Spleen (tissue), 11 donors: ENCODE measurements at regions not wholly inside any gene's neighbourhood (a gene's known extent, or its start where the extent isn't known, plus 50 kb on each side); places are given as distances from the start of the nearest gene placed in this dataset.

Experiments
- DNase-seq: peaks from one replicate; pipeline ENCODE4 v3.0.0-alpha.2; 2020
- H3K27ac ChIP-seq, 8 donors: fragments of 200-600 bp; sonication (generic) in 7 of 8; 1 replicate in 4 of 8; 2 replicates in 4 of 8; pipeline versions ENCODE4 v1.5.0 to v1.8.0; 2016 to 2021; ENCODE audit warnings: inconsistent platforms in 4 of 8, mild to moderate bottlenecking in 4 of 8, moderate library complexity in 1 of 8
- H3K27me3 ChIP-seq, 7 donors: fragments of 200-600 bp; sonication (generic) in 6 of 7; replicated peaks in 1 of 7; 1 replicate in 4 of 7; 2 replicates in 3 of 7; pipeline versions ENCODE4 v1.5.0 to v1.8.0; 2016 to 2021; ENCODE audit warnings: inconsistent platforms in 3 of 7, mild to moderate bottlenecking in 1 of 7
- H3K36me3 ChIP-seq, 6 donors: fragments of 200-600 bp; sonication (generic) in 5 of 6; 1 replicate in 4 of 6; 2 replicates in 2 of 6; pipeline versions ENCODE4 v1.5.0 to v1.8.0; 2016 to 2021; ENCODE audit warnings: inconsistent platforms in 2 of 6
- H3K4me1 ChIP-seq, 6 donors: fragments of 200-600 bp; sonication (generic) in 5 of 6; 1 replicate in 3 of 6; 2 replicates in 3 of 6; pipeline versions ENCODE4 v1.5.0 to v1.8.0; 2016 to 2021; ENCODE audit warnings: inconsistent platforms in 3 of 6
- H3K4me3 ChIP-seq, 8 donors: fragments of 200-600 bp; sonication (generic) in 7 of 8; 1 replicate in 4 of 8; 2 replicates in 4 of 8; pipeline versions ENCODE4 v1.5.0 to v1.8.0; 2016 to 2021; ENCODE audit warnings: inconsistent platforms in 4 of 8, mild to moderate bottlenecking in 4 of 8, moderate library complexity in 2 of 8
- H3K9me3 ChIP-seq, 8 donors: fragments of 200-600 bp; sonication (generic) in 7 of 8; 1 replicate in 4 of 8; 2 replicates in 4 of 8; pipeline versions ENCODE4 v1.5.0 to v1.8.0; 2016 to 2021; ENCODE audit warnings: inconsistent platforms in 4 of 8
- CTCF ChIP-seq, 11 experiments: fragments of 200-600 bp in 7 of 11; fragments of 450-650 bp in 4 of 11; sonication (generic) in 4 of 11; IDR thresholded peaks in 8 of 11; conservative IDR thresholded peaks in 3 of 11; 1 replicate in 7 of 11; 2 replicates in 4 of 11; pipeline versions ENCODE4 v1.4.0 to v1.8.0; 2016 to 2021; ENCODE audit warnings: antibody characterized with exemption in 11 of 11, inconsistent platforms in 4 of 11, mild to moderate bottlenecking in 1 of 11
- POLR2A ChIP-seq, 3 donors: fragments of 450-650 bp; IDR thresholded peaks; one replicate each; pipeline ENCODE4 v1.5.1; 2017; ENCODE audit warnings: antibody characterized with exemption in 3 of 3, mild to moderate bottlenecking in 1 of 3
- POLR2AphosphoS5 ChIP-seq, 3 donors: sonication (generic); formaldehyde crosslinking; IDR thresholded peaks; one replicate each; pipeline ENCODE4 v1.5.1; 2017; ENCODE audit warnings: antibody characterized with exemption in 3 of 3
- WGBS, 5 donors: extraction: QIAGEN DNeasy Blood & Tissue Kit in 3 of 5; methylation state at CpG; one replicate each; pipeline versions ENCODE4 v1.1.5 to v1.1.7; 2013 to 2018; 5-methylcytosine and 5-hydroxymethylcytosine counted together
- intact Hi-C: fragments of 100-400 bp; cut with DNase I; formaldehyde crosslinking; loops from one replicate; pipeline ENCODE4 v1.15.0; 2023; ENCODE audit warnings: low total_unique reads
- donor health status: healthy with polysubstance abuse.
- donor health status: DM: no; HTN: no; CAD: no; lungs with moderate emphysema.
- donor health status: DM: no; HTN: no; CAD: no.
- donor health status: Bipolar disorder and iron deficiency.
- donor health status: healthy.
- donor health status: DM: no; HTN: no; CAD: no.
- donor health status: DM: yes; HTN: yes; CAD: no.

- DNase-seq = no peak
- Histone ChIP-seq H3K36me3 (no peaks in the 10 kb centered on the region), H3K27me3 (no peaks in the 10 kb centered on the region), H3K4me3 (no peak overlapping the region), H3K27ac (no peak overlapping the region), H3K4me1 (no peaks in the 10 kb centered on the region), H3K9me3 (peaks cover 0 to 42% (median 16%) of the 10 kb centered on the region in 8 donors)
- intact Hi-C loops = no loop called here
- TF ChIP-seq POLR2A (IDR thresholded peaks at IDR 0.05) (no peak), CTCF (IDR thresholded peaks at IDR 0.05 in 8 of 11, conservative IDR thresholded peaks at IDR 0.05 in 3 of 11) (no peak), POLR2AphosphoS5 (IDR thresholded peaks at IDR 0.05) (no peak)
- 90 to 100% (median 97%) methylated on average over 1 of the region's 1 CpG for WGBS, 5 donors
Measured at GRCh38 chr13:65103351-65103750, 2126.8 kb downstream of the PCDH9 start.

- TF ChIP-seq POLR2A (IDR thresholded peaks at IDR 0.05) = no peak
- TF ChIP-seq CTCF (IDR thresholded peaks at IDR 0.05 in 8 of 11, conservative IDR thresholded peaks at IDR 0.05 in 3 of 11) = no peak
- no peak for TF ChIP-seq POLR2AphosphoS5 (IDR thresholded peaks at IDR 0.05)
- 81 to 91% (median 85%) methylated on average over 9 of the region's 9 CpGs for WGBS, 5 donors
- no peak for DNase-seq
- Histone ChIP-seq H3K36me3 (no peaks in the 10 kb centered on the region), H3K27me3 (no peaks in the 10 kb centered on the region), H3K9me3 (peaks cover 0 to 7% (median 0%) of the 10 kb centered on the region in 8 donors), H3K4me3 (no peak overlapping the region), H3K4me1 (no peaks in the 10 kb centered on the region), H3K27ac (no peak overlapping the region)
- intact Hi-C loops = no loop called here
Measured at GRCh38 chr13:65095161-65096082, 2134.7 kb downstream of the PCDH9 start.

- H3K9me3 ChIP-seq = peaks cover 0 to 7% (median 0%) of the 10 kb centered on the region in 8 donors
- DNase-seq = no peak
- H3K27me3 ChIP-seq = no peaks in the 10 kb centered on the region
- H3K4me3 ChIP-seq = no peak overlapping the region
- H3K4me1 ChIP-seq = no peaks in the 10 kb centered on the region
- no peaks in the 10 kb centered on the region for H3K36me3 ChIP-seq
- H3K27ac ChIP-seq = no peak overlapping the region
- intact Hi-C loops = no loop called here
- 79 to 90% (median 80%) methylated on average over 3 of the region's 3 CpGs for WGBS, 5 donors
- TF ChIP-seq CTCF (IDR thresholded peaks at IDR 0.05 in 8 of 11, conservative IDR thresholded peaks at IDR 0.05 in 3 of 11) (no peak), POLR2A (IDR thresholded peaks at IDR 0.05) (no peak), POLR2AphosphoS5 (IDR thresholded peaks at IDR 0.05) (no peak)
Measured at GRCh38 chr13:65093357-65093756, 2136.8 kb downstream of the PCDH9 start.

- TF ChIP-seq POLR2A (IDR thresholded peaks at IDR 0.05) (no peak), POLR2AphosphoS5 (IDR thresholded peaks at IDR 0.05) (no peak), CTCF (IDR thresholded peaks at IDR 0.05 in 8 of 11, conservative IDR thresholded peaks at IDR 0.05 in 3 of 11) (no peak)
- intact Hi-C loops = no loop called here
- peaks cover 0 to 10% (median 0%) of the 10 kb centered on the region in 8 donors for H3K9me3 ChIP-seq
- no peak overlapping the region for H3K4me3 ChIP-seq
- no peak for DNase-seq
- no peaks in the 10 kb centered on the region for H3K4me1 ChIP-seq
- no peaks in the 10 kb centered on the region for H3K36me3 ChIP-seq
- no peaks in the 10 kb centered on the region for H3K27me3 ChIP-seq
- 59 to 77% (median 65%) methylated on average over 2 of the region's 2 CpGs for WGBS, 5 donors
- no peak overlapping the region for H3K27ac ChIP-seq
Measured at GRCh38 chr13:65091031-65091430, 2139.1 kb downstream of the PCDH9 start.
